Uterus (tissue), 3 donors: ENCODE measurements at regions not wholly inside any gene's neighbourhood (a gene's known extent, or its start where the extent isn't known, plus 50 kb on each side); places are given as distances from the start of the nearest gene placed in this dataset.

Source experiments
- DNase-seq, 2 donors: peaks; one replicate each; pipeline ENCODE4 v3.0.0-alpha.2; 2019 to 2020
- H3K27ac ChIP-seq, 2 donors: fragments of 200-600 bp; sonication (generic); 1 replicate in 1 of 2; 2 replicates in 1 of 2; pipeline ENCODE4 v1.5.1; 2016 to 2018
- H3K27me3 ChIP-seq, 2 donors: fragments of 200-600 bp; sonication (generic); one replicate each; pipeline ENCODE4 v1.5.1; 2018 to 2019; ENCODE audit warnings: control low read depth in 1 of 2
- H3K36me3 ChIP-seq, 2 donors: fragments of 200-600 bp; sonication (generic); one replicate each; pipeline ENCODE4 v1.5.1; 2019; ENCODE audit warnings: control low read depth in 1 of 2
- H3K4me1 ChIP-seq, 2 donors: fragments of 200-600 bp; sonication (generic); one replicate each; pipeline ENCODE4 v1.5.1; 2018 to 2019; ENCODE audit warnings: control low read depth in 1 of 2
- H3K4me3 ChIP-seq, 2 donors: fragments of 200-600 bp; sonication (generic); 1 replicate in 1 of 2; 2 replicates in 1 of 2; pipeline ENCODE4 v1.5.1; 2018 to 2019; ENCODE audit warnings: mild to moderate bottlenecking in 1 of 2
- H3K9me3 ChIP-seq, 2 donors: fragments of 200-600 bp; sonication (generic); one replicate each; pipeline ENCODE4 v1.5.1; 2019; ENCODE audit warnings: control low read depth in 1 of 2
- CTCF ChIP-seq, 4 experiments: fragments of 200-600 bp in 2 of 4; fragments of 450-650 bp in 2 of 4; sonication (generic) in 2 of 4; IDR thresholded peaks; one replicate each; pipeline ENCODE4 v1.5.1; 2016 to 2019; ENCODE audit warnings: antibody characterized with exemption in 4 of 4, mild to moderate bottlenecking in 2 of 4, moderate library complexity in 1 of 4
- POLR2A ChIP-seq, 2 donors: fragments of 450-650 bp; IDR thresholded peaks; one replicate each; pipeline ENCODE4 v1.6.1; 2016; ENCODE audit warnings: antibody characterized with exemption in 2 of 2, mild to moderate bottlenecking in 1 of 2, moderate library complexity in 1 of 2
- intact Hi-C: fragments of 100-400 bp; cut with DNase I; formaldehyde crosslinking; loops from one replicate; pipeline ENCODE4 v1.15.1; 2023; ENCODE audit warnings: low total_unique reads
- donor health status: DM: yes; HTN: yes; CAD: no.

- no peaks in the 10 kb centered on the region for H3K36me3 ChIP-seq
- no peak overlapping the region for H3K27ac ChIP-seq
- TF ChIP-seq CTCF (IDR thresholded peaks at IDR 0.05) (no peak), POLR2A (IDR thresholded peaks at IDR 0.05) (no peak)
- DNase-seq: no peak
- no peaks in the 10 kb centered on the region for H3K27me3 ChIP-seq
- H3K9me3 ChIP-seq: no peaks in the 10 kb centered on the region
- no peaks in the 10 kb centered on the region for H3K4me1 ChIP-seq
- no peak overlapping the region for H3K4me3 ChIP-seq
- intact Hi-C loops: no loop called here
These were observed 1063.6 kb downstream of the TBC1D22A start for GRCh38 chr22:47826016-47826415.

- intact Hi-C loops: no loop called here
- Histone ChIP-seq H3K4me3 (no peak overlapping the region), H3K27ac (no peak overlapping the region), H3K9me3 (no peaks in the 10 kb centered on the region), H3K27me3 (no peaks in the 10 kb centered on the region), H3K36me3 (no peaks in the 10 kb centered on the region), H3K4me1 (no peaks in the 10 kb centered on the region)
- TF ChIP-seq POLR2A (IDR thresholded peaks at IDR 0.05): no peak
- TF ChIP-seq CTCF (IDR thresholded peaks at IDR 0.05): no peak
- no peak for DNase-seq
These were observed 1060.0 kb downstream of the TBC1D22A start for GRCh38 chr22:47822422-47822821.

GRCh38 chr22:47818496-47818895 is 1056.0 kb downstream of the TBC1D22A start:
- no peak overlapping the region for H3K27ac ChIP-seq
- no peak overlapping the region for H3K4me3 ChIP-seq
- no peak for DNase-seq
- TF ChIP-seq POLR2A (IDR thresholded peaks at IDR 0.05) (no peak), CTCF (IDR thresholded peaks at IDR 0.05) (no peak)
- no peaks in the 10 kb centered on the region for H3K36me3 ChIP-seq
- H3K9me3 ChIP-seq: no peaks in the 10 kb centered on the region
- intact Hi-C loops: no loop called here
- no peaks in the 10 kb centered on the region for H3K27me3 ChIP-seq
- H3K4me1 ChIP-seq: no peaks in the 10 kb centered on the region

GRCh38 chr22:47817380-47817779 is 1054.9 kb downstream of the TBC1D22A start:
- Histone ChIP-seq H3K36me3 (no peaks in the 10 kb centered on the region), H3K27me3 (no peaks in the 10 kb centered on the region), H3K9me3 (no peaks in the 10 kb centered on the region), H3K4me3 (no peak overlapping the region), H3K4me1 (no peaks in the 10 kb centered on the region), H3K27ac (no peak overlapping the region)
- TF ChIP-seq CTCF (IDR thresholded peaks at IDR 0.05): no peak
- TF ChIP-seq POLR2A (IDR thresholded peaks at IDR 0.05): no peak
- intact Hi-C loops: no loop called here
- DNase-seq: no peak

GRCh38 chr22:47816863-47817210 is 1054.4 kb downstream of the TBC1D22A start:
- Histone ChIP-seq H3K9me3 (no peaks in the 10 kb centered on the region), H3K4me1 (no peaks in the 10 kb centered on the region), H3K27me3 (no peaks in the 10 kb centered on the region), H3K36me3 (no peaks in the 10 kb centered on the region), H3K4me3 (no peak overlapping the region), H3K27ac (no peak overlapping the region)
- DNase-seq: no peak
- intact Hi-C loops: no loop called here
- TF ChIP-seq CTCF (IDR thresholded peaks at IDR 0.05) (no peak), POLR2A (IDR thresholded peaks at IDR 0.05) (no peak)
